SKM-1 treated with dmso at 0.1 percent for 144 hours (cell line): ENCODE measurements at regions not wholly inside any gene's neighbourhood (a gene's known extent, or its start where the extent isn't known, plus 50 kb on each side); places are given as distances from the start of the nearest gene placed in this dataset.

ENCODE experiments used
- DNase-seq: peaks from one replicate; lab custom pipeline; 2025; ENCODE audit not compliant: unreplicated experiment; lab: John Stamatoyannopoulos, UW

DNA sequence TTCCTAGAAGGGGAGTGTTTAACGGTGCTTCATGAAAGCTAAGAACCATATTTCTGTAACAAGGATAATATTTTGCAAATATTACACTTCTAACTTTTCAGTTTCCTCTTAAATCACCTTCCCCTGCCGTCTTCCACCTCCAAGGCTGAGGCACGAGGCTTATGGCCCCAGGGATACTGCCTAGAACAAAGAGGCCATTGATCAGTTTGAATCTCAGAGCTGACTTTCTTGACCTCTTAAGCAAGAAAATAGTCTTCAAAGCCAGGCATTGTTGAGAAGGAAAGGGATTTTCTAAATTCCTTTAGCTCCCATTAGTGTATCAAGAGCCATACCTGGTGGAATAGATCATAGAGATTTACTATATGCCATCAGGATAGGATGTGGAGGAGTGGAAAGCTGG, 566.2 kb downstream of the BNC2 start:
- DNase-seq, result no peak

DNA sequence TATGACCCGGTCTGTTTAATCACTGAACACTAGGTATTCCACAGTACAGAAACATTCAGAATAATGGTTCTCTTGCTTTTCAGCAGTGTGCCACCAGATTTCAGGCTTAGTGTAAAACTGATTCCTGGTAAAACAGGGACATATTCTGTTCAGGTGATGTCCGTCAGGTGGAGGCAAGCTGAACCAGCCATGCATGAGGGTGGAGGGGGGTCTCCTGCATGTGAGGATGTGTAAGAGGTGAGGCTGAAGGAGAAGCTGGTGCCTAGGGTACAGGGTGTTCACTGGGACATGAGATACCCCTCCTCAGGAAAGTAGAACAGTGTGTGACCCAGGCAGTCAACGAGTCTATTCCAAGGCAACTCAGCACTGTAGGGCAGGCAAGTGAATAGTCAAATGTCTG, 563.9 kb downstream of the BNC2 start:
- DNase-seq, result no peak

- DNase-seq, result no peak
Observed at GRCh38 chr9:16307626-16308195, 562.8 kb downstream of the BNC2 start.

GRCh38 chr9:16308645-16309044, 561.8 kb downstream of the BNC2 start:
- DNase-seq, result no peak

GRCh38 chr9:16309082-16309468, 561.4 kb downstream of the BNC2 start:
- DNase-seq, result no peak

- no peak for DNase-seq
Observed at GRCh38 chr9:16309469-16310271, 560.8 kb downstream of the BNC2 start.

- DNase-seq, result no peak
Observed at GRCh38 chr9:16310278-16311110, 560.0 kb downstream of the BNC2 start.

- no peak for DNase-seq
Observed at GRCh38 chr9:16312116-16312515, 558.4 kb downstream of the BNC2 start.

DNA sequence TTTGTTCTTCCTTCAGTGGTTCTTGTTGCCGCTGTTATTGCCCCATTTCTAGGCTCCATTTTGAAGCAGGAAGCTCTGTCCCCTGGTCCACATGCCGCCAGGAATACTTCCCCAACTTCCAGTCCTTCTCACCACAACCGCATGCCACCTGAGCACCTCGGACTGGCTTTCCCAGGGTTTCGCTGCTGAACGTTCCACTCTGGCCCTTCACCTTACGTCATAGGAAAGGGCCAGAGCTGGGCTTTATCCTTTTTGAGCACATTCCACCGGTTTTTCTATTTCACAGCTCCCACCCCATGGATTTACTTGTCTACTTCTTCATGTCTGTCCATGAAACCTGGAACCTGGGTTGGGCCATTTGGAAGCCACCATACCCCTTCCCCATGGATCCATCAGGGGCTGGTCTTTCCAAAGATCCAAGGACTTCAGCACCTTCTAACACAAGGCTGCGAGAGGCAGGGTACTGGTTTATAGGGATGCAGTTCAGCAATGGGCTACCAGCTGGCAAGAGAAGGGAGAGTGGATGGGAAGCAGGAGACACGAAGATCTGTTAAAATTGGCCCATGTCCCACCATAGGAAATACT, 557.4 kb downstream of the BNC2 start:
- no peak for DNase-seq

- DNase-seq, result no peak
Observed at GRCh38 chr9:16314476-16314875, 556.0 kb downstream of the BNC2 start.

DNA sequence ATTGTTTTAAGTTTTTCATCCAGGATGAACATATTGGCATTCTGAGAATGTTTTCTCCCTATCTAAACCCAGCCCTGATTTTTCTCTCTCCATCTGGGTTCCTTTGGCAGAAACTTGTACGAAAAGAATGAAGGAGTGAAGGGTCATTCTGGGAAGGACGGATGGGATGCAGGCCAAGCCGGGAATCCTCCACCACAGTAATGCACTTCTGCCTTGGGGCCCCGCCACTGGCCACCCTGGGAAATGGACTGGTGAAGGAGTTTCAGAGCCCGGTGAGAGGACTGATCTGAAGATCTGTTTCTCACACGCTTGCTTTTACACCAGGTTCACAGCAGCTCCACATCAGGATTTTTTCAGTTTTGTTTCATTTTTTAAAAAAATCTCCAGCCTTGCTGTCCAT, 554.8 kb downstream of the BNC2 start:
- no peak for DNase-seq

DNA sequence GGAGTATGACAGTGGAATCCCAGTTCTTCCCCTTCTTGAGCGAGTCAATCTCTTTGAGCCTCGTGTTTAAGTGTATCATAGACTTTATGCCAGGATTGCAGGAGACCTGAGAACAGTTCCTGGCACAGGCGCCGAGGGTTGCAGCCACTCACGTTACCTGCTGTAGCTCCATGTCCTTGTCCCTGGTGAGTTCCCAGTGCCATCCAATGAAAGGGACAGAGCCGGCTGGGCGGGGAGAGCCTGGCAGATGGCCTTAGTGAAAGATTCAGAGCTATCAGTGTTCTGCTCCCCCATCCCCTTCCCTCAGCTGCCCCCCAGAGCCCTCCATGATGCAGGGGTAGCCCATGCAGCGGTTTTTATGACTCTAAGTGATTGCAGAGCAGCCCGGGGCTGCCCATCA, 554.0 kb downstream of the BNC2 start:
- DNase-seq, result no peak

DNA sequence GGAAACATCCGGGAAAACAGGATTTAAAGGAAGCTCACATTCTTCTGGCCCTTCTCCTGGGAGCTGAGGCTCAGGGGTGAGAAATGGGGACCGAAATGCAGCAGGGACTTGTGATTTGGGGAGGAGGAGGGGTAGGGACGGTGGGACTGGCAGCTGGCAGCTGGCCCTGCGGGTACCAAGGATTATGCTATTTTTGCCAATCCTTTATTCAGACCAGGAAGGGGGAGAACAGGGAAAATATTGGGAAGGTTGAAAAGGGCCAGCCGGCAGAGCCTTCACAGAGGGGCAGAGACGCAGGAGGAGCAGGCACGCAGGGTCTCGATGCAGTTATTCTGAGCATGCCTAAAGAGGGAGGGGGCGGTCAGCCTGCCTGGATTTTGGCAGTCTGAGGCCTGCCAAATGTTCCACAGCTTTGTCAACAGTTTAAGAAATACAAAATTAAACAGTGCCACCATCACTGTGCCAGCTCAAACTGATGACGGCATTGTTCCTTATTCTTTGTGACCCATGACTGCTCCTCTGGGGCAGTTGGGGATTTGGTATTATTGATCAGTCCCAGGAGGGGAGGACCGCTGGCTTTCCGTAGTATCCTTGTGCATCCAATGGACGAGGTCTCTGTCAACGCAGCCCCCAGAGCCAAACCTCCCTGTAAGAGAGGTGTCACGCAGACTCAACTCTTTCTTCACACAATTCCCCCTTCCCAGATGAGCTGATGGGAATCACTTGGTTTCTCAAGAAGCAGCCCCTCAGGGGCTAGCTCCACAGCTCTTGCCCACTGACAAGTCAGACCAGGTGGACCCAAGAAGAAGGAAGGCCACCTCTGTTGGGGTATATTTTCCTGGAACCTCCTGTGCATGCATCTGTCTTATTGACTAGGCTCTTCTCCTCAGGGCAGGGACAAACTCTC, 553.3 kb downstream of the BNC2 start:
- no peak for DNase-seq

GRCh38 chr9:16318516-16319060, 551.9 kb downstream of the BNC2 start:
- DNase-seq, result no peak

- DNase-seq, result no peak
Observed at GRCh38 chr9:16319646-16320045, 550.8 kb downstream of the BNC2 start.

GRCh38 chr9:16320338-16320902, 550.0 kb downstream of the BNC2 start:
- DNase-seq, result no peak

- no peak for DNase-seq
Observed at GRCh38 chr9:16321461-16322119, 548.9 kb downstream of the BNC2 start.

GRCh38 chr9:16322849-16323248, 547.6 kb downstream of the BNC2 start:
- no peak for DNase-seq

DNA sequence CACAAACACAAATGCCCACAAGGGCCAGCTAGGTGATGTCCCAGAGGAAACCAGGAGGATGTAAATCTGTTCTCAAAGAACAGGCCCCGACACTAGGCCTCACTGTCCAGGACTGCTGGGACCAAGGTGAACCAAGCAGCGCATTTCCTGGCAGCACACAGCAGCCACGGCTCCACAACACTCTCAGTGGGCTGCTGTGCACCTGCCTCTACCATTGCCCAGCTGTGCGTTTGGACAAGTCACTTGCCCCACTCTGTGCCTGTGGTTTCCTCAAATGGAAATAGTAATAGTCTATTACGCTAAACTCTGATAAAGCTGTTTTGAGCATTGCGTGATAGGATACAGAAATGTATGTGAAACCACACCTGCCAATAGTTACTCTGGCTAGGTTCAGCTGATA, 544.5 kb downstream of the BNC2 start:
- DNase-seq, result no peak
